ENCODE measurements at regions not wholly inside any gene's neighbourhood (a gene's known extent, or its start where the extent isn't known, plus 50 kb on each side); places are given as distances from the start of the nearest gene placed in this dataset.

DNA sequence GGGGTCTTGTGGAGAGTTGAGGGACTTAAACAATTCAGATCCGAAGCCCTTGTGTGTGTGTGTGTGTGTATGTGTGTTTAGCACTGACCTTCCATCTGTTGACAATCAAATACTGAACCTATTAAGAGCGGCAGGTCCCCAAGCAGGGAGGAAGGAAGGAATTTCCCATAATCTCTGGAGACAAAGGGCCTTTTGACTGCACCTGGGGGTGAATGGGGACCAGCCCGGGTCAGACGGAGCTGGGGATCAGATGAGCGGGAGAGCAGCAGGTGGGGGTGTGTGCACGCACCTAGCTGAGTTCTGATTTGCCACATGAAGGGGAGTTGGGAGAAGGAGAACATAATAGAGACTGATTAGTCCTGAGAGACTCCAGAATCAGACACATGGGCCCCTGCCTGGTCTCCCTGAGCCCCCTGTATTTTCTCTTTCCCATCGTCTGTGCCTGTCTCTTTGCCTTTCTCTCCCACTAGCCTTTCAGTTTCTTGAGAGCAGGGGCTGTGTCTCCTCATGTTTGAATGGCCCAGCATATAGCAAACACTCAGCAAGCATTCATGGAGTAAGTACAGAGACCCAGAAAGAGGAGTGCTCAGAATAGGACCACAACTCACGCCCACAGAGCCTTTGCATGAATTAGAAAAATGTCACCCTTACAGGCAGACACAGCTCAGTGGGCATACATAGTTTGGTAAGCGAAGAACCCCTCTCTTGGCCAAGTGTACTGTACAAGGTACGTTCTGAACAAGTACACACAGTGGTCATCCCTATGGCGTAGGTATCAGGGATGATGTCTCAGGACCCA lies 288.3 kb upstream of the HABP2 start:
- no peak overlapping the region for H3K4me3 ChIP-seq (replicated peaks; ENCODE audit: low read depth, low read length)
- TF ChIP-seq, protein P1, sequence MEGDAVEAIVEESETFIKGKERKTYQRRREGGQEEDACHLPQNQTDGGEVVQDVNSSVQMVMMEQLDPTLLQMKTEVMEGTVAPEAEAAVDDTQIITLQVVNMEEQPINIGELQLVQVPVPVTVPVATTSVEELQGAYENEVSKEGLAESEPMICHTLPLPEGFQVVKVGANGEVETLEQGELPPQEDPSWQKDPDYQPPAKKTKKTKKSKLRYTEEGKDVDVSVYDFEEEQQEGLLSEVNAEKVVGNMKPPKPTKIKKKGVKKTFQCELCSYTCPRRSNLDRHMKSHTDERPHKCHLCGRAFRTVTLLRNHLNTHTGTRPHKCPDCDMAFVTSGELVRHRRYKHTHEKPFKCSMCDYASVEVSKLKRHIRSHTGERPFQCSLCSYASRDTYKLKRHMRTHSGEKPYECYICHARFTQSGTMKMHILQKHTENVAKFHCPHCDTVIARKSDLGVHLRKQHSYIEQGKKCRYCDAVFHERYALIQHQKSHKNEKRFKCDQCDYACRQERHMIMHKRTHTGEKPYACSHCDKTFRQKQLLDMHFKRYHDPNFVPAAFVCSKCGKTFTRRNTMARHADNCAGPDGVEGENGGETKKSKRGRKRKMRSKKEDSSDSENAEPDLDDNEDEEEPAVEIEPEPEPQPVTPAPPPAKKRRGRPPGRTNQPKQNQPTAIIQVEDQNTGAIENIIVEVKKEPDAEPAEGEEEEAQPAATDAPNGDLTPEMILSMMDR (IDR thresholded peaks at IDR 0.05; ENCODE audit: low read length, missing control alignments), result no peak
- no peak for DNase-seq (ENCODE audit: low read depth)

DNA sequence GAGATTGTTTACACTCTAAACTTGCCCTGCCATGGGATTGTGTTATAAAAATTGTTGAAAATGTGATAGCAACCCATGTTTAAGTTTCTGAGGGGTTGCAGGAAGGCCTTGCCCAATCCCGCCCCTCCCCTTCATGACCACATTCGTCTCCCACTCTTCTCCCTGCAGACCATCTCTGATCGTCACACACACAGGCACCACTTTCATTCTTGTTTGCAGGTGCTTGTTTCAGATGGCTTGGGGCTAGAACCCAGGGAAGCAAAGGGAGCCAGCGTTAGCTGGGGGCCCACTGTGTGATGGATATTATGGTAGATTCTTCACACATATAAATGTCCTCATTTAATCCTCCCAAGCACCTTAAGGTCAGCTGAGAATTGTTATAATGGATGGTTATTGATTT lies 286.7 kb upstream of the HABP2 start:
- TF ChIP-seq, protein P1 (IDR thresholded peaks at IDR 0.05; ENCODE audit: low read length, missing control alignments), result no peak
- no peak for DNase-seq (ENCODE audit: low read depth)
- H3K4me3 ChIP-seq (replicated peaks; ENCODE audit: low read depth, low read length), result no peak overlapping the region

DNA sequence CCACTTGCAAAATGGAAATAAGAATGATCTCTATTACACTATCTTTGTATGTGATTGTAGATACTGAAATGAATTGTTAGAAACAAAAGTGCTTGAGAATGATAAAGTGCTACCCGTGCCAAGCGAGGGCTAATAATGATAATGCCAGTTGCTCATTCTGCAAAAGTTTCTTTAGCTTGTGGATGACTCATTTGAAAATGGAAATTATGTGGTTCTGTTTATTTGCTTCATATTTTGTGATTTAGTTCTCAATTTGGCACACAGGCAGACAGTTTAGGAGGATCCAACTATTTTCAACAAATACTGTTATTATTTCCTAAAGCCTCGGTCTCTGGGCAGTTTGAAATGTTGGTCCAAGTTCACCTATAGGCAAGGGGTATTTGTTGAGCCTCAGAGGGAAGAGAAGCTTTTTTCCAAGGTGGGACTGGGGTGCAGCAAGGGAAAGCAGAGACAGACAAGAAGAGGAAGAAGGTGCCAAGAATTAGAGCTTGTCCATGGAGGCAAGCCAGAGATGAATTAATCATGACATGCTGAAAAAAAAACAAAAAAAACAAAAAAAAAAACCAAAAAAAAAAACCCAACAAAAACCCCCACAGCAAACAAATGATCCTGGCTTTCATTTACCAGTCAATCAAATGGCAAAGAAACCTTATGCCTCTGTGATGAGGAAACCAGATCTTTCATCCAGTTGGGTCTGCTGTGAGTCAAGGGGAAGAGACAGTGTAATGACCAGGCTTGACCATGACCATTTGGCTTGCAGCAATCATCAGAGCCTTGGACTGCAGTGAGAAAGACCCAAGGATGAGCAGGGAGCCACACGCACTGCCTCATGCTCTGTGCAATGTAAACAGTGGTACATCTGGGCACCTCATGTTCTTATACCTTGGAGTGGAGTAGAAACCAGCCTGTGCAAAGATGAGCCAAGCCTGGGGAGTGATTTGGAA lies 285.0 kb upstream of the HABP2 start:
- H3K4me3 ChIP-seq (replicated peaks; ENCODE audit: low read depth, low read length), result no peak overlapping the region
- DNase-seq (ENCODE audit: low read depth), result no peak
- TF ChIP-seq, protein P1 (IDR thresholded peaks at IDR 0.05; ENCODE audit: low read length, missing control alignments), result no peak

DNA sequence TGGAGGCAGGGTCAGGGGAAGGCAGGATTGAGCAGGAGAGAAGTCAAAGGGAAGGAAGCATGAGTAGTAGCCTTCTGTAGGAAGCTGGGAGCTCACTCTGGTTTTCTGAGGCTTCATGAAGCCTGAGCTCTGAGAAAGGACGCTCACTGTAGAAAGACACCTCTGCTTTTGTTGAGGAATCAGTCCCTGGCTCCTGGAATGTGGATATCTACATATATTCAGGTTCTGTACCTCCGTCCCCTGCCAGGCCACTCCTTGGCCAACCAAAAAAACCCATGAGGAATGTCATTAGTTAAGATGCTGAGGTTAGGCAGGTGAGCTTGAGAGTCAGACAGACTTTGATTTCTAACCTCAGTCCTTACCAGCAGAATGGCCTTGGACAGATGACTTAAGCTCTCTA lies 283.5 kb upstream of the HABP2 start:
- TF ChIP-seq, protein P1 (IDR thresholded peaks at IDR 0.05; ENCODE audit: low read length, missing control alignments), result no peak
- H3K4me3 ChIP-seq (replicated peaks; ENCODE audit: low read depth, low read length), result no peak overlapping the region
- no peak for DNase-seq (ENCODE audit: low read depth)

DNA sequence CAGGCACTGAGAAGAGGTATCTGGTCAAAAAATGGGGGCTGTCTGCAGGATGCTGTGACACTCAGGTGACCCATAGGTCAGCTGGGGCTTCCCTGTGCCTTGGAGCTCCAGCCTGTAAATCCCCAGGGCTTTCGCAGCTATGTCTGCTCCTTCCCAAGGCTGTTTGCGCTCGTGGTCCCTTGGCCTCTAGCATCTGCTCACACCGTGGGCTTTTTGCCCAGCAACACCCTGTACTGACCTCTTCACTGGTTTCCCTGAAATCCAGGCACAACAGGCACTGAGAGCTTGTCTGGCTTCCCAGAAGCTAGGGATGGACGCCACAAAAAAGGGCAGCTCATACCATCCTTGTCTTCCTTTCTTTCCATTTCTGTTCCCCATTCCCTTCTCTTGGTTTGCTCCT lies 280.3 kb upstream of the HABP2 start:
- H3K4me3 ChIP-seq (replicated peaks; ENCODE audit: low read depth, low read length), result no peak overlapping the region
- TF ChIP-seq, protein P1 (IDR thresholded peaks at IDR 0.05; ENCODE audit: low read length, missing control alignments), result no peak
- no peak for DNase-seq (ENCODE audit: low read depth)

DNA sequence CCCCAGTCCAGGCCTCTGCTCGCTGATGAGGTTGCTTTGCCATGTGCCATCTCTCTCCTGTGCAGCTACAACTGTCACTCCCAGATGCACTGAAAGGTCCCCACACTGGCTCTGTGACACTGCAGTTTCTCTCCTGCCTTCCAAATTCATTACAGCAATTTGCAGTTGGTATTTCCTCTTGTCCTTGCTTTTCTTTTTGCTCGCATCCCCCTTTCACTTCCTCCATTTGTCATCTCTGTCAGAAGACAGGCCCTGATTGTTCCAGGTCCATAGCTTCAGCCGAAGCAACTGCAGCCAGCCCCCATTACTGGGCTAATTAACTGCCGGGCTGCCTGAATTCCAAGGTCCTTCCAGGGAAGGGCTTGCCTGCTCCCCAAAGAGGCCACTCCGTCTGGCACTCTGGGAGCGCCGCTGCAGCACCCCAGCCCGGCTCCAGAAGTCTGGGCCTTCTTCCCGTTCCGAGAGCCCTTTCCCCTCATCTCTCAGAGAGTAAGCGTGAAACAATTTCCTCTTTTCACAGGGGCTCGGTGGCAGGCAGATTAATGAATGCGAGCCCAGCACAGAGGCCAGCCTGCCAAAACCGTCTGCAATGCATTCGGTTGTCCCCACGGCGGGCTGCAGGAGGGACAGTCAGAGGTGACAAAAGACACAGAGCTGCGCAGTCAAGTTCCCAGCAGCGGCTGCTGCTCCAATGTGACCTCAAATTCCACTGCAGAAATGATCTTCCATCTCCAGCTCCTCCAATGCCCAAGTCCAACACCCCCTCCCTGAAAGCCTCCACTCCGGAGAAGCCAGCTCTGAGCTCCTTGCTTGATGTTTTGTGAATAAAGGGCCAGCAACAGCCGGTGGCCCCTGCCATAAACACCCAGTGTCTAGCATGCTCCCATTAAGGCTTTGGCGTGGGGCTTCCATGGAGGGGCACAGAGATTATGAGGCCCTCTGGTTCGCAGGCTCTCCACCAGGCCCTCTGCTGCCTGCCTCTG lies 279.4 kb upstream of the HABP2 start:
- TF ChIP-seq, protein P1 (IDR thresholded peaks at IDR 0.05; ENCODE audit: low read length, missing control alignments), result no peak
- DNase-seq (ENCODE audit: low read depth), result peak; percentile 4
- no peak overlapping the region for H3K4me3 ChIP-seq (replicated peaks; ENCODE audit: low read depth, low read length)

Data from fibroblast of pulmonary artery (primary cell).